ENCODE measurements at regions not wholly inside any gene's neighbourhood (a gene's known extent, or its start where the extent isn't known, plus 50 kb on each side); places are given as distances from the start of the nearest gene placed in this dataset.
"Not testable (repeated sequence)": the region's sequence is repeated elsewhere in the genome, so short reads cannot be mapped to it uniquely, and the experiment has no call there.

GRCh38 chr2:111430817-111431661, 310.3 kb downstream of the BCL2L11 start:
- TF ChIP-seq EZH2 (IDR thresholded peaks at IDR 0.05; ENCODE audit: borderline replicate concordance, low read length); CTCF (conservative IDR thresholded peaks at IDR 0.05 in 1 of 2, IDR thresholded peaks at IDR 0.05 in 1 of 2; ENCODE audit: extremely low read depth in 1 of 2, insufficient read depth in 1 of 2, low read depth in 1 of 2, low read length in 2 of 2): not testable (repeated sequence)

All from mammary epithelial cell (primary cell).